GM21529 (cell line): ENCODE measurements at regions not wholly inside any gene's neighbourhood (a gene's known extent, or its start where the extent isn't known, plus 50 kb on each side); places are given as distances from the start of the nearest gene placed in this dataset.
"Not testable (repeated sequence)": the region's sequence is repeated elsewhere in the genome, so short reads cannot be mapped to it uniquely, and the experiment has no call there.

Experiments
- ATAC-seq: cut with Tn5 transposase; IDR thresholded peaks from one replicate; pipeline ENCODE4 v1.9.1; 2021; ENCODE audit not compliant: unreplicated experiment

DNA sequence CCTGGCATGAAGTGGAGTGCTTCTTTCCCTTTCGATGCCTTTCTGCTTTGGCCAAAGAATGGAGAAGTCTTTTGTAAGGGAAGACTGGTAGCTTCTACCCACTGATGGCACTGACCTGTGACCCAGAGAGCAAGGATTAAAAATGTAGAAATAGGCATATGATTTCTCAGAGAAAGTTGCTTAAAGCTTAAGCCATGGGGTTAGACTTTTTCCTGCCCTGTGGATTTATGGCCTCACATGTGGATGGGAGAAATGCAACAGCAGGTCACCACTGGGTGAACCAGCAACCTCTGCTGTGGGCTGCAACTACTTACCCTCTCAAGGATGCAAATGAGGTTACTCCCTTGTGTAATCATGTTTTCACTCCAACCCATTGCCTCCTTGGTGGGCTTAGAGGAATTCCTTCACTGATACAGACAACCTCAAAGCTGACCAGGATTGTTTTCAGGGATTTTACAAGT is 86.7 kb upstream of the CDC42EP3 start:
- not testable (repeated sequence) for ATAC-seq

DNA sequence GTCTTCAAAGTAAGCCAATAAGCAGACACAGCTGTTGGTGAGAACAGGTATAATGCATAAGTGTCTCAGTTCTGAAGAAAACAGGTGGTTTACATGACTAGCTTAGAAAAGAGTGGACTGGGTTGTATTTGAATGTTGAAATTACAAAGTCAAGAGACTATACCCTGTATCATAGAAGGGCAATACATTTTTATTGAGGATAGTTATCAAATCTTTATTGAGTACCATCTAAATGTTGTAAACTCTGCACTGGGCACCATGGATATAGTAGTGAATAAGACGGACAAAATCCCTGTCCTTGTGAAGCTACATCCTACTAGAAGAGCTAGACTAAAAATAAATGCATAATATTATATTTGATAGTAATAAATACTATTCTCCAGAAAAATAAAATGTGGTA is 88.5 kb upstream of the CDC42EP3 start:
- ATAC-seq, result not testable (repeated sequence)

DNA sequence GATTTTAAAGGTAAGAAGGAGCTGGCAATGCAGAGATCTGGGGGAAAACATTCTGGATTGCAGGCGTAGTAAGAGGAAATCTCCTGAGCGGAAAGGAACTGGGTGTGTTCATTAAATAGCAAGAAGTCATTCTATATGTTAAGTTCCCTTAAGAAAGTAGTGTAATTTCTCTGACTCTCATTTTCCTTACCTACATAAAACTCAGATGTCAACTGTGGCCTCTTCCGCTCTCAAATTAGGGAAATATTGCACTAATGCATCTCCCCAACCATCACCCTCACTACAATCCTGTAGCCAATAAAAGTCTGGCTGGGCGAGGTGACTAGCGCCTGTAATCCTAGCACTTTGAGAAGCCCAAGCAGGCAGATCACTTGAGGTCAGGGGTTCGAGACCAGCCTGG is 89.0 kb upstream of the CDC42EP3 start:
- no peak for ATAC-seq

DNA sequence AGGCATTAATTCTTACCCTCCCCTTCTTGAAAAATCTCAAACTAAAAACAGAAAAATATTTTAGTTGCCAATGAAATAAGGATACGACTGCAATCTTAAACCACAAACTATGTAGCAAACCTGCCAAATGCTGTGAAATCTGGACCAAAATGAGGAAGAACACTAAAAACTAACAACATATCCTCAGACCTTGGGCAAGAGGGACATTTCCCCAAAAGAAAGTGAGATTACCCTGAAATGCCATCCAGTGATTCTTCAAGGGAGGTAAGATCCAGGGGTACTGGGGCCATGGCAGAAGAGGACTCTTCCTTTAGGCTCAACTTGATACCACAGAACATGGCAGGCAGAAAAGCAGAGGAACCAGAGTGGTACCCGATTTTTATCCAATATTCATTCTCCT is 90.8 kb upstream of the CDC42EP3 start:
- ATAC-seq, result not testable (repeated sequence)

DNA sequence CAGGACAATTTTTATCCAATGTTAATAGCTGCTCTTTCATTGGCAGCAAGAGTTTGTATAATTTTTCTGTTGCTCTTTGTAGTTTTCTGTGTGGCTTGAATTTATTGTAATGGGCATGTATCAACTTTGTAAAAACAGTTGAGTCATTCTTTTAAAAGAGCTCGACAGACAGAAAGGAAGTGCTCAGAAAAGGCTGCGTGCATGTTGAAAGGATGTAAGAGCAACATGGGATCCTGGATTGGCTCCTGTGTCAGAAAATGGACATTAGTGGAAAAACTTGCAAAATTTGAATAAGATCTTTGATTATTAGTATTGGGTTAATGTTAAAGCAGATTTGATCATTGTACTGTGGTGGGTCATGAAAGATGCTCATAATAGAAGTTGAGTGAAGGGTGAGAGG is 93.3 kb upstream of the CDC42EP3 start:
- no peak for ATAC-seq

DNA sequence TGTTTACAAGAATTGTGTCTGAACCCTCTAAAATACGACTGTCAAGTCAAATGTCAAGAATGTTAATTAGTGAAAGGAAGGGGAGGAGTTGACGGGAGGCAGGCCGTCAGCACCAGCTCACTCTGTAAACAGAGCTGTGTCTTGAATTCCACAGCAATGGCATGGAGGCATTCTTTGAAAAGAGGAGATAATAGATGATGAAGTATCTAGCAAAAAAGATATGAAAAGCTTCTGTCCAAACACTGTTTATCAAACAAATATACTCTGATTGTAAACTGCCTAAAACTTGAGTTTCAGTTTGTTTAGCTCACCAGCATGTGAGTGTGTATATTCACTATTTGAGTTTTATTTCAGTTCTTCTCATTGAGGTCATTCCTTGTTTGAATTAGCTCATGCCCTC is 94.7 kb upstream of the CDC42EP3 start:
- ATAC-seq, result no peak

DNA sequence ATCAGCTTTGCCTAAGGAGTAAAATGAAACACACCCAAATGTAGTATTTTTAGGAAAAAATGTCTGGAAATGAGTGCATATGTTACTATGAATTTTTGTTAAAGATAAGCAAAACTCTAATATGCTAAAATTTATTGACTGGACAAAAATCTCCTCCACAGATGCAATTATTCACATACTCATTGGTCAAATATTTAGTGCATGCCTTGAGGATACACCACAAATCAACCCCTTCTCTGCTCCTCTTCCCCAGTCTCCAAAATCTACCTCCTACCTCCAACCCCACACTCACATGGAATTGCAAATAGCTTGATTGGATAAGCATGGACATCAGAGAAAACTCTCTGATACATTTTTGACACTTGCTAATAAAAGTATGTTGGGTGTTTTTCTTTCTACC is 95.6 kb upstream of the CDC42EP3 start:
- ATAC-seq, result no peak

DNA sequence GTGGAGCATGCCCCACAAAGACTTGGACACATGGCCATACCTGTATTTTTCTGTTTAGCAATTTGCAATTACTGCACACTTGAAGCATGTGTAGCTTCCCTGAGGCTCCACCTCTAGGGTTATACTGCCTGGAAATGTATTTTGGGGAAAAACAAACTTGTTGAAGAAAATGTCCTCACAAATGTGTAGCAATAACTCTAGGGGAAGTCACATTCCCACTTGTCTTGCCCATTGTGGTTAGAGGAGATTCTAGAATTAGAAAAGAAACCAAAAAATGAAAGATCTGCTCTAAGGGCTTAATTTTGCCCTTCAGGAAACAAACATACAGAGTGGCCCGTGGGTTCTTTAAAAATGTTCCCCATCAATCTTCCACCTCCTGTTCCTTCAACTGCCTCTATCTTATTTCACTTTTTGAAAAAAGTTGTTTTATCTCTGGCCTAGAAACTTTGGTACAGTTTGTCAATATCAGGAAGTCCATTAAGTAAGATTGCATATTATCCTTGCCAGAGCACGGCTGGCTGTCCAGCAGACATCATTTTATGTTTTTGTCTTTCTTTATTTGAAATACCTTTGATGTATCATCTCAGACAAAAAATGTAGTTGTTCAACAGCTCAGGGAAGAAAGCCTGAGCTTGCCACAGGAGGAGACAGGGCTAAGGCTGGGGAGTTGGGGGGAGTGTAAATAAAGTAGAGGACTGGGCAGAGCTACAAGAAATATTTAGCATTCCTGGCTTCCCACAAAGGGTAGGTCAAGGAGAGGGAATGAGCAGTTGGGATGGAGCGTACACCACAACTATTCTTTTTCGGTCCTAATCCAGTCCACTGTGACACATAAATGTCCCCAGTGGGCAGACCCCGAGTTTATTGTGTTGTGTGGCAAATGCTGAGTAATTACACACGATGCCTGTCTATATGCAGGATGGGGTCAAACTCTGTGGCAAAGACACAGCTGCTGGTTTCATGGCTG is 96.8 kb upstream of the CDC42EP3 start:
- no peak for ATAC-seq

DNA sequence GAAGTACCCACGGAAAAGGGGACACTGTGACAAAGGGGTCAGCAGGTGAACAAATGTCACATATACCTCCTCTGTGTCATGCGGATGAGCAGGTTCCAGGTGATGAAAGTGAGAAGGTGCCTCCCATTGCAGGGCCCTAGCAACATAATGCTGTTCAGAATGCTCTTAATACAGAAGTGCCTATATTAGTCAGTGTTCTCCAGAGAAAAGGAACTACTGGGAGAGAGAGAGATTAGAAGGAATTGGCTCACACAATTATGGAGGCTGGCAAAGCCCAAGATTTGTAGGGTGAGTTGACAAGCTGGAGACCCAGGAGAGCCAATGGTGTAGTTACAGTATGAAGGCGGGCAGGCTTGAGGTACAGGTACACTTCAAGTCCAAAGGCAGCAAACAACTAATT is 98.1 kb upstream of the CDC42EP3 start:
- no peak for ATAC-seq

DNA sequence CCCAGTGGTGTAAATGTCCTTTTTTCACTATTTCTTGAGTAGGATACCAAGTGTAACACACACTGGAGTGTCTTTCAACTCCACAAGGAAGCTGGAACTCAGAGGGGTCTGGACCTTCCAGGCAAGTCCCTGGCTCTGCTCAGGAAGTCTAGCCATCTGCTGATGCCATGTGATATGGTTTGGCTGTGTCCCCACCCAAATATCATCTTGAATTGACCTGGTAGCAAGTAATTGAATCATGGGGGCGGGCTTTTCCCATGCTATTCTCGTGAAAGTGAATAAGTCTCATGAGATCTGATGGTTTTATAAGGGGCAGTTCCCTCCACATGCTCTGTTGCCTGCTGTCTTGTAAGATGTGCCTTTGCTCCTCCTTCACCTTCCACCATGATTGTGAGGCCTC is 99.4 kb upstream of the CDC42EP3 start:
- no peak for ATAC-seq

DNA sequence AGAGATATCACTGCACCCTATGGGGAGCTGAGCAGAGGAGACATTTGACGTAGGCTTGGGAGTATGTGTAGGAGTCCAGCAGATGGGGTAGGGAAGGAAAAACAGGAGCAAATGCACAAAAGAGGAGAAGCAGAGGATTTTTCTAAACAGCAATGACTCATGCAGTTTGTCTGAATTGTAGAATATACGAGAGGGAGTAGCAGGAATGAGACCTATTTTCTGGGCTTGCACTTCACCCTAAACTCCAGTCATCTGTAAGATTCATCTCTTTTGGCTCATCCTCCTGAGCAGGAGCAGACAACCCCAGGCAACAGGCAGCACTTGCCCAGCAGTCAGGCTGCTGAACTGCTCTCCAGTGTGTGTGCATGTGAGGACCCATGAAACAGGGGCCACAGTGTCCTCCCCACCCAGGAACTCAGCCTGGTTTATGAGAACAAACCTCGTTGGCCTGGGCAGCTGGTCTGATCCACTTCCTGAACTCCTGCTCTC is 100.2 kb upstream of the CDC42EP3 start:
- no peak for ATAC-seq

DNA sequence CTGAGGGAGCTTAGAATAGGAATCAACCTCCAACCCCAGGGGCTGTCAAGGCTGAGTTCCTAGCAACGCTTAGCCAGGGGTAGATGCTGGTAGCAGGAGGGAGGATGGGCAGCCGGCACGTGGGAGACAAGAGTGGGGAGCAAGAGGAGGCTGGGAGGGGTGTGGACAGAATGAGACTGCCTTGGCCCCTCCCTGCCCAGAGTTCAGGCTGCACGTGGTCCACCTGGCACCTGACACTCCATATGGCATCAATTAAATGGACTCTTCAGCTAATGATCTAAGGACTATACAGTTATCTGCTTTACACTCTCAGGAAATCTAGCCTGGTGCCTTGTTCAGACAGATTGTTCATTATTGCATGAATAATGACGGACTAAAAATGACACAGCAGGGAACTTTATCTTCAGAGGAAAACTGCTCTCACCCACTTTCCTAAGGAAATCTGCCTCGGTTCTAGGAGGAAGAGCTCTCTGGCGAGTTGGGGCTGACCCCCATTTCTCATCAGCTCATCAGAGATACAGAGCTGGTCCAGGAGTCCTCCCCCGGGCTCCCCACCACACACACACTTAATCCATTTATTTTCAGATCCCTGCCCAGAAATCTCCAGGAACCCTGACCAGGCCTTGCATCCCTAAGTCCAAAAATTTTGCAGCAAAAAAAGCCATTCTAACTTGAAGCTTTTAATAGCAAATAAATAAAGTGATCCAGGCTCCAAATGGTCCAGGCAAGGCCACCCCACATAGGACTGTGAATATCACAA is 102.1 kb upstream of the CDC42EP3 start:
- no peak for ATAC-seq

DNA sequence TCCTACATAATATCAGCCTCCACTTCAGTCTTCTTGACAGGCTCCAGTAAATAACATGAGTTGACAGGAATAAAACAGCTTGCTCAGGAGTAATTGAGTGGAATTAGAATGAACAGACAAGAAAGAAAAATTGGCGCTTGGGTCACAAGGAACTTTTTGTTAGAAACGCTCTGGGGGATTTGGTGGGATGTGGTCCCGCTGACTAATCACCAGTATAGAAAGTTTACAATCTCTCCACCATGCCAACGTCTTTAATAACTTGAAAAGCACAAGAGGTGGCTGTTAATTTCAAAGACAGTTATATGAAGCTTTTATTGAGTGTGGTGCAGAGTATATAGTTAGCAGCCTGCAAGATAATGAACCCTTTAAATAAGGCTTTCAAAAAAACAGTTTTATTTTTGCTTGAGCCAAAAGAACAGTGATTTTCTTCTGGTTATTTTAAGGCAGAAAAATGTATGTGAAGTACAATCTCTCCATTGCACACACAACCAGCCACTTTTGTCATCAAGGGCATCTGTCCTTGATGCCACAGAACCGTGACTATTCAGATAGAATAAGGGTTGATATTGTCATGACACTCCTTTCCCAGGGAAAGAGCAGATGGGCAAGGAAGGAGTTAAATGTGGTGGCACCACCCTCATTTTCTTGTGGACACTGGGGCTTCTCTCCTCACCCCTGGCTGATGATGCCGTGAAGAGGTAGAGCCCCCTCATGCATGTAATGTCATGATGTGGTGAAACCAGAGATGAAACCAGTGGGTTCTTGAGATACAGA is 102.9 kb upstream of the CDC42EP3 start:
- not testable (repeated sequence) for ATAC-seq

DNA sequence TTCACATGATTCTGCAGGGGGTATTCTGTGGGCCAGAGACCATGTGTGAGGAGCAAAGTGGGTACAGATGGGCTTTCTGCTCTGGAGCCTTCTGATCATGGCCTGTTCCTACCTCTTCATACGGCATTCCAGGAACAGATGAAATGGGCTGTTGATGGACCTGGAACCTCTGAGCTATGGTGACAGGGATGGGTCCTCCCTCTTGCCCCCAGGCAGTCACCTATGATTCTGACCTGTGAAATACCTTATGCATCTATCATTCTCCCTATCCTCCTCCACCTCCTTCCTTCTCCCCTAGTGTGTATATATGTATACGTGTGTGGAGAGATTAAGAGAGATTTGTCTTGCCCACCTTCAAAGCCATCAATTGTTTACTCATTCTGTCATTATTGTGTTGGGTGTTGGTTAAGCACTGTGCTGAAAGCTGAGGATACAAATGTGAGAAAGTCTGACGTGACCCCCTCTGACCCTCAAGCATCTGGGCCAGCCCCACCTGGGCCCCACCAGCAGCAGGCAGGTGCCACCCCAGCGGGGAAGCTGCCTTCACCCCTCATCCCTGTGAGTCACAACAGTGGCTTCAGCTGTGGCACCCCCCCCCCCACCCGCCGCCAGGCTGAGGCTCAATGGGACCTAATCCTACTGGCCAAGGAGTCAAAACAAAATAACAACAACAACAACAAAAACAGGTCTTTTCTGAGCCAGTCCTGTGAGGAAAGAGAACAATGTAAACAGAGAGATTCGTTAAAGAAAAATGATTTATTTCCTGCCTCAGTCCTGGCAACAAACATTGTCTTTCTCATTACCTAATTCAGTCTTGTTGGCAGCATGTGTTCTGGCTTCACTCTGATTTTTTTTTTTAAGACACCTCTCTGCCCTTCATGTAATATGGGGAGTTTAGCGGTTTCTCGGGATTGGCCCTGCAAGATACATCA is 103.8 kb upstream of the CDC42EP3 start:
- no peak for ATAC-seq

DNA sequence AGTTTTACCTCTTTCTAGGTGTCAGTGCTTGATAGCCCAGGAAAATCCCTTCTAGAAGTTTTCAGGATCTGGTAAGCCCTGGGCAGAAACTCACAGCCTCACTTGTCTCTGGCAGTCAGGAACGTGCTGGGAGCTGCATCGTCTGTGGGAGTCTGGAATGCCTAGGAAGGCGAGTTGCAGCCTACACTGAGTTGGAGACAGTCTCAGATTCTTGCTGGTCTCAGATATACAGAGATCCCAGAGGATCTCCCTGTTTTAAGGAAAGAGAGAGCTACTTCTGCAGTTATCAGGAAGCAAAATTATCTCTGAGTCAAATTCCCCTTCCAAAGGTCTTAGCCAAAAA is 104.4 kb upstream of the CDC42EP3 start:
- no peak for ATAC-seq

DNA sequence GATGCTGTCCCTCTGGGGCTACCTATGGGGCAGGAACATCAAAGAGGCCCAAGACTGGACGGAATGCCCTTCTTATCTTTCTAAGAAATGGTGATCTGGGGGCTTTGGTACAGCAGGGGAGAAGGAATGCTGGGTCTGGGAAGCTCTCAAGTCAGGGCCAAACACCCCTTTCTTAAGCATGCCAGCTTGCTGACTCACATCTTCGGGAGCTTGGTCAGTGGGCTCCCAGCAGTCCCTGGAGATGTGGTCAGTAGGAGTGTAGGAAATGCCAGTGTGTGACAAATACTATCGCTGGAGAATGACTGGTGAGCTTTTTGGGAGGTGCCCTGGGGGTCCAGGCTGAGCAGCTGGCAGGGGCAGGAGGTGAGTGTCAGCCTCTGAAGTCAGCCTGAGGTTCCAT is 105.0 kb upstream of the CDC42EP3 start:
- ATAC-seq, result no peak

DNA sequence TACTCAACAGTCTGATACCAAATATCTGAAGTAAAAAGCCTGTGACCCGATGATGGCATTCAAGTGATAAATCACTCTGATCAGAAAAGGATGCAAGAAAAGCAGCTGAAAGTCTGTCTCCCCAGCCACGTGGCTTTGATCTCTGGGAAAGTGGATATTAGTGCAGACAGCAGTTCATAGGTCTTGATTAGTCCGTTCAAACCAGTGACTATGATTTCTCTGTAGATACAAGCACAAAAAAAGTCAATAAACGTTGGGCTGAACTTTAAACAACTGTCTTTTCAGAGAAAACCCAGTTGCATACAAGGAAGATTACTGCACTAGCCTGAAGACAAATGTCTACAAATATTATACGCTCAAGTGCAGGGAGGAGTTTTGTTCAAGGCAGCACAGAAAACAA is 107.7 kb upstream of the CDC42EP3 start:
- no peak for ATAC-seq

DNA sequence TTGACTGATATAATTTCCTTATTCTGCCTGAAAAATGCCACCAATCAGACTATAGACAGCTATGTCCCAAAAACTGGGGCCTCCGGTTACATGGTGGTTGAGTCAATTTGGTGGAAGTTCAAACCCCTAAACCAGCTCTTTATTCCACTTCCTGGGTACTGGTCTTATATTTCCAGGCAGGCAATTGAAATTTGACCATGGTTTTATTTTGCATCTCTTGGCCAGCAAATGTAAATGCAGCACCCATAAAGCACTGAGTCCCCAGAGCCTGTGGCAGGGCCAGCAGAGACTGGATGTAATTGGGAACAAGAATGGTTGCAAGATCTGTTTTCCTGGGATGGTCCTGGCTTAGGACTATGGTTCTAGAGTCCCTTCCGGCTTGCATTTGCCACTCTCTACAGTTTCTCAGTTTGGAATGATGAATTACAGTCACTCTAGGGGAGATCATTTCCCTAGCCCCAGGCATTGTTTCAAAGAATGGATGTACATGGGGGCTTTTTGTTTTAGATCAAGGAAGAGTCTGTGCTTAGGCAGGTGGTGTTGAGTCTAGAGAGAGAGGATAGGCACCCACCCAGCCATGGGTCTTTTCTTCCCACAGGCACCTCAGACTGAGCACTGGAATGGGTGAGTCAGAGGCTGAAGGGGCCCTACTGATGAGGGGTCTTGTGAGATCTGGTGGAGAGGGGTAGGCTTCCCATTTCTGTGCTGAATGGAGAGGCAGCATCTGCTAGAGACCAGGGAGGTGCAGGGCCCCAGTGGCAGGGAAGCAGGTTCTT is 108.4 kb upstream of the CDC42EP3 start:
- no peak for ATAC-seq

DNA sequence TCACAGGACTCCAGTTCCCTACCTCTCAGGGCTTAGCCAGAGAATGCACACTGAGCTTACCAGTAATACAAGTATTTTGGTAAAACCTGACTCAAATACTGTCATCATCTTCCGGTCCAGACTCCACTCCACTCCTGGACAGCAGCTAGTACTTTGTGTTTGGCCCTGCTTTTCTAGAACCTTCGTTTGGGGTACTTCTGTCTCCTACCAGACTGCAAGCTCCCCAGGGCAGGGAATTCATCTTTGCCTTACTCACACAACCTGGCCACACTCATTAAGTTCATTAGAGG is 108.9 kb upstream of the CDC42EP3 start:
- no peak for ATAC-seq

DNA sequence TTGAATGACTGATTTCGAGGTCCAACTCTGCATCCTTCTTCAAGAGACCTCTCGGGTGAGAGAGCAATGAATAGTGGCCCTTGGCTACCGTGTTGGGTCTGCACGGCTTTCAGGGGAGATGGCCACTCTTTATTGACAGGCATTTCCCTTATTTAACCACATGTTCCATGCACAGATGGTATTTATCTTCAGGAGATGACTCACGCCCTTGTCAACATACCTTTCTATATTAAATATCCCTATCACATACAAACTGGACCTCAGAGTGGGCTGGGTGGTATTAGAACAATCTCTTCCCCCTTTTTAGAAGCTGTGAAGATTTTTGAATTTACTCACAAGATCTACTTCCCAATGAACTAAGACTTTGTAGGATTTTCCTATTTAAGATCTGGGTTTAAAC is 109.6 kb upstream of the CDC42EP3 start:
- ATAC-seq, result no peak
